SK-N-MC (cell line): ENCODE measurements at regions not wholly inside any gene's neighbourhood (a gene's known extent, or its start where the extent isn't known, plus 50 kb on each side); places are given as distances from the start of the nearest gene placed in this dataset.

Experiments used
- EZH2 ChIP-seq: fragments of 200-600 bp; sonication (generic); IDR thresholded peaks from one replicate; pipeline ENCODE4 v1.6.1; 2017; ENCODE audit warnings: antibody characterized with exemption
- FOXP2 ChIP-seq: optimal IDR thresholded peaks from 2 replicates; pipeline ENCODE3; 2011; ENCODE audit warnings: mild to moderate bottlenecking, moderate library complexity; ENCODE audit not compliant: insufficient read depth; ENCODE audit errors: extremely low read length, control extremely low read depth

DNA sequence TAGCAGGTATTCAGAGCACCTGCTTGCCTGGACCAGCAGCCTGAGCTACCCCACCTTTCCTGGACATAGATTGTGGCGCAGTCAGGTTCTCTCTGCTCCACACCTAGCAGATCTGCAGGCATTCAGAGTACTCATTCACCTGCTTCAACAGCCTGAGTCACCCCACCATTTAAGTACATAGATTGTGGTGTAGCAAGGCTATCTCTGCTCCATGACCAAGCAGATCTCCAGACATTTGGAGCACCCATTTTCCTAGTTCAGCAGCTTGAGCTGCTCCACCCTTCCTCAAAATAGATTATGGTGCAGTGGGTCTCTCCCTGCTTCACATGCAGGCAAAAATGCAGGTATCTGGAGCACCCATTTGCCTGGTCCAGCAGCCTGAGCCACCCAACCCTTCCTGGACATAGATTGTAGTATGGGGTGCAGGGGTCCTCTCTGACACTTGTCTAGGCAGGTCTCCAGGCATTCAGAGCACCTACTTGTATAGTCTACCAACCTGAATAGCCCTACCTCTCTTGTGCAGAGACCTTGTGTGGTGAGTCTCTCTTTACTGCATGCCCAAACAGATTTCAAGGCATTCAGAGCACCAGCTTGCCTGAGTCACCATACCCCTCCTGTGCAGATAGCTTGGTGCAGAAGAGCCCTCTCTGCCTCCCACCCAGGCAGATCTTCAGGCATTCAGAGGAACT is 466.0 kb upstream of the THBS1 start:
- TF ChIP-seq EZH2 (no peak), FOXP2 (no peak)
